ENCODE measurements at regions not wholly inside any gene's neighbourhood (a gene's known extent, or its start where the extent isn't known, plus 50 kb on each side); places are given as distances from the start of the nearest gene placed in this dataset.

DNA sequence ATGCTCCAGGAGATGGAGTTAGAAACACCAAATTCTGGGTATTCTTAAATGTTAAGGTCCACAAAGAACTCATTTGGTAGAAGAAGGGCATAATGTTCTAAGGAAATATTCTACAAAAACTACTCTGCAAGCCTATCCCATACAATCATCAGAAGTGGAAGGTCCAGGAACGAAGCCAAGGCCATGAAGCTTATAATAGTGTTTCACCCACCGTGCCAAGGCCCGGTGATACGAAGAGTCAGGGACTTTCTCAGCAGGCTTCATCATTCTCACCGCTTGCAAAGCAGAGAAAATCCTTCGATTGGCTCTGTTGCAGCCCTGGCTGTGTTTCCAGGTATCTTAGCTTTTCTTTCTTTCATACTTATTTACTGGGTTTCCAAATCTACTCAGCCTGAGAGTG lies 351.9 kb upstream of the CELF2 start:
- TF ChIP-seq, protein P1, sequence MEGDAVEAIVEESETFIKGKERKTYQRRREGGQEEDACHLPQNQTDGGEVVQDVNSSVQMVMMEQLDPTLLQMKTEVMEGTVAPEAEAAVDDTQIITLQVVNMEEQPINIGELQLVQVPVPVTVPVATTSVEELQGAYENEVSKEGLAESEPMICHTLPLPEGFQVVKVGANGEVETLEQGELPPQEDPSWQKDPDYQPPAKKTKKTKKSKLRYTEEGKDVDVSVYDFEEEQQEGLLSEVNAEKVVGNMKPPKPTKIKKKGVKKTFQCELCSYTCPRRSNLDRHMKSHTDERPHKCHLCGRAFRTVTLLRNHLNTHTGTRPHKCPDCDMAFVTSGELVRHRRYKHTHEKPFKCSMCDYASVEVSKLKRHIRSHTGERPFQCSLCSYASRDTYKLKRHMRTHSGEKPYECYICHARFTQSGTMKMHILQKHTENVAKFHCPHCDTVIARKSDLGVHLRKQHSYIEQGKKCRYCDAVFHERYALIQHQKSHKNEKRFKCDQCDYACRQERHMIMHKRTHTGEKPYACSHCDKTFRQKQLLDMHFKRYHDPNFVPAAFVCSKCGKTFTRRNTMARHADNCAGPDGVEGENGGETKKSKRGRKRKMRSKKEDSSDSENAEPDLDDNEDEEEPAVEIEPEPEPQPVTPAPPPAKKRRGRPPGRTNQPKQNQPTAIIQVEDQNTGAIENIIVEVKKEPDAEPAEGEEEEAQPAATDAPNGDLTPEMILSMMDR (IDR thresholded peaks at IDR 0.05; ENCODE audit: insufficient read depth, low read length) = no peak
- no peak for TF ChIP-seq POLR2AphosphoS5 (IDR thresholded peaks at IDR 0.05; ENCODE audit: low read depth)
- TF ChIP-seq, protein P2, sequence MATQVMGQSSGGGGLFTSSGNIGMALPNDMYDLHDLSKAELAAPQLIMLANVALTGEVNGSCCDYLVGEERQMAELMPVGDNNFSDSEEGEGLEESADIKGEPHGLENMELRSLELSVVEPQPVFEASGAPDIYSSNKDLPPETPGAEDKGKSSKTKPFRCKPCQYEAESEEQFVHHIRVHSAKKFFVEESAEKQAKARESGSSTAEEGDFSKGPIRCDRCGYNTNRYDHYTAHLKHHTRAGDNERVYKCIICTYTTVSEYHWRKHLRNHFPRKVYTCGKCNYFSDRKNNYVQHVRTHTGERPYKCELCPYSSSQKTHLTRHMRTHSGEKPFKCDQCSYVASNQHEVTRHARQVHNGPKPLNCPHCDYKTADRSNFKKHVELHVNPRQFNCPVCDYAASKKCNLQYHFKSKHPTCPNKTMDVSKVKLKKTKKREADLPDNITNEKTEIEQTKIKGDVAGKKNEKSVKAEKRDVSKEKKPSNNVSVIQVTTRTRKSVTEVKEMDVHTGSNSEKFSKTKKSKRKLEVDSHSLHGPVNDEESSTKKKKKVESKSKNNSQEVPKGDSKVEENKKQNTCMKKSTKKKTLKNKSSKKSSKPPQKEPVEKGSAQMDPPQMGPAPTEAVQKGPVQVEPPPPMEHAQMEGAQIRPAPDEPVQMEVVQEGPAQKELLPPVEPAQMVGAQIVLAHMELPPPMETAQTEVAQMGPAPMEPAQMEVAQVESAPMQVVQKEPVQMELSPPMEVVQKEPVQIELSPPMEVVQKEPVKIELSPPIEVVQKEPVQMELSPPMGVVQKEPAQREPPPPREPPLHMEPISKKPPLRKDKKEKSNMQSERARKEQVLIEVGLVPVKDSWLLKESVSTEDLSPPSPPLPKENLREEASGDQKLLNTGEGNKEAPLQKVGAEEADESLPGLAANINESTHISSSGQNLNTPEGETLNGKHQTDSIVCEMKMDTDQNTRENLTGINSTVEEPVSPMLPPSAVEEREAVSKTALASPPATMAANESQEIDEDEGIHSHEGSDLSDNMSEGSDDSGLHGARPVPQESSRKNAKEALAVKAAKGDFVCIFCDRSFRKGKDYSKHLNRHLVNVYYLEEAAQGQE (IDR thresholded peaks at IDR 0.05; ENCODE audit: insufficient replicate concordance, low read depth) = no peak
- TF ChIP-seq GABPA (IDR thresholded peaks at IDR 0.05; ENCODE audit: low read depth) = no peak
- no peak for TF ChIP-seq SPI1 (IDR thresholded peaks at IDR 0.05; ENCODE audit: borderline replicate concordance, low read depth)

Data from HL-60 (cell line).